PC-3 (cell line): ENCODE measurements at regions not wholly inside any gene's neighbourhood (a gene's known extent, or its start where the extent isn't known, plus 50 kb on each side); places are given as distances from the start of the nearest gene placed in this dataset.

Source experiments
- CTCF ChIP-seq: fragments of 300-600 bp; sonication (generic); conservative IDR thresholded peaks from 2 replicates; pipeline ENCODE4 v1.5.1; 2017; ENCODE audit warnings: antibody characterized with exemption, low read depth, mild to moderate bottlenecking, low read length
- EZH2 ChIP-seq: fragments of 300-600 bp; sonication (generic); IDR thresholded peaks from one replicate; pipeline ENCODE4 v1.6.1; 2017; ENCODE audit warnings: antibody characterized with exemption, mild to moderate bottlenecking, low read length; ENCODE audit not compliant: unreplicated experiment
- EZH2phosphoT487 ChIP-seq: fragments of 300-600 bp; sonication (generic); IDR thresholded peaks from 2 replicates; pipeline ENCODE4 v1.6.1; 2018; ENCODE audit warnings: mild to moderate bottlenecking, antibody characterized with exemption, low read length, borderline replicate concordance

GRCh38 chr4:156117743-156118142 lies 164.1 kb upstream of the CTSO start:
- TF ChIP-seq CTCF (no peak), EZH2 (no peak), EZH2phosphoT487 (no peak)
